Pancreas (tissue), 10 donors: ENCODE measurements at regions not wholly inside any gene's neighbourhood (a gene's known extent, or its start where the extent isn't known, plus 50 kb on each side); places are given as distances from the start of the nearest gene placed in this dataset.

Experiments used
- ATAC-seq, 4 donors: fragments of 200-7000 bp; cut with Tn5 transposase; one replicate each; pipeline versions ENCODE4 v1.8.0 to v1.9.1; 2020; ENCODE audit warnings: mild to moderate bottlenecking in 4 of 4, moderate library complexity in 4 of 4
- DNase-seq, 6 donors: peaks; one replicate each; pipeline ENCODE4 v3.0.0-alpha.2; 2020
- FAIRE-seq: peaks from 2 replicates; lab custom pipeline; 2012; peaks lifted over from hg19 to GRCh38; lab: Jason Lieb, UNC
- H3K27ac ChIP-seq, 4 donors: fragments of 200-600 bp; sonication (generic); 1 replicate in 3 of 4; 2 replicates in 1 of 4; pipeline versions ENCODE4 v1.5.0 to v1.8.0; 2020
- H3K27me3 ChIP-seq, 4 donors: fragments of 200-600 bp; one replicate each; pipeline ENCODE4 v1.8.0; 2021
- H3K36me3 ChIP-seq, 3 donors: fragments of 200-600 bp; sonication (generic) in 1 of 3; one replicate each; pipeline versions ENCODE4 v1.5.0 to v1.8.0; 2020 to 2021
- H3K4me1 ChIP-seq, 3 donors: fragments of 200-600 bp; one replicate each; pipeline ENCODE4 v1.8.0; 2021
- H3K4me3 ChIP-seq, 4 donors: fragments of 200-600 bp; sonication (generic) in 2 of 4; one replicate each; pipeline versions ENCODE4 v1.5.0 to v1.8.0; 2020 to 2021
- H3K9me3 ChIP-seq, 4 donors: fragments of 200-600 bp; one replicate each; pipeline ENCODE4 v1.8.0; 2021
- CTCF ChIP-seq, 4 donors: fragments of 200-600 bp; sonication (generic) in 3 of 4; IDR thresholded peaks; one replicate each; pipeline versions ENCODE4 v1.5.0 to v1.8.0; 2021; ENCODE audit warnings: antibody characterized with exemption in 4 of 4
- WGBS, 2 donors: extraction: QIAGEN DNeasy Blood & Tissue Kit; methylation state at CpG; one replicate each; pipeline ENCODE4 v1.1.7; 2013; 5-methylcytosine and 5-hydroxymethylcytosine counted together
- intact Hi-C, 3 donors: fragments of 100-400 bp; cut with DNase I; formaldehyde crosslinking; loops; one replicate each; pipeline versions ENCODE4 v1.11.1 to v1.14.2; 2022
- donor health status: healthy with polysubstance abuse.
- donor health status: DM: no; HTN: no; CAD: no; lungs with moderate emphysema.
- donor health status: DM: no; HTN: no; CAD: no.
- donor health status: control.
- donor health status: control.
- donor health status: Bipolar disorder and iron deficiency.
- donor health status: DM: yes; HTN: yes; CAD: no.
- donor health status: DM: no; HTN: no; CAD: no.
- donor health status: DM: no; HTN: no; CAD: no.
- donor health status: DM: yes; HTN: yes; CAD: no.

- DNase-seq (no peak), ATAC-seq (no peak), FAIRE-seq (no peak)
- intact Hi-C loops = no loop called here
- Histone ChIP-seq H3K27me3 (no peaks in the 10 kb centered on the region), H3K4me1 (no peaks in the 10 kb centered on the region), H3K4me3 (no peak overlapping the region), H3K36me3 (no peaks in the 10 kb centered on the region), H3K9me3 (no peaks in the 10 kb centered on the region), H3K27ac (no peak overlapping the region)
- WGBS, 2 donors = 46 to 51% methylated on average over 8 of the region's 8 CpGs
- TF ChIP-seq CTCF (IDR thresholded peaks at IDR 0.05) = no peak
Observed at GRCh38 chr3:34020726-34021680, 222.6 kb downstream of the PDCD6IP start.

GRCh38 chr3:34022147-34022546 is 223.7 kb downstream of the PDCD6IP start:
- H3K27me3 ChIP-seq = no peaks in the 10 kb centered on the region
- DNase-seq (no peak), FAIRE-seq (no peak), ATAC-seq (no peak)
- H3K27ac ChIP-seq = no peak overlapping the region
- no peaks in the 10 kb centered on the region for H3K9me3 ChIP-seq
- H3K4me1 ChIP-seq = no peaks in the 10 kb centered on the region
- H3K36me3 ChIP-seq = no peaks in the 10 kb centered on the region
- intact Hi-C loops = no loop called here
- TF ChIP-seq CTCF (IDR thresholded peaks at IDR 0.05) = no peak
- no peak overlapping the region for H3K4me3 ChIP-seq
- 78% methylated on average over 2 of the region's 2 CpGs for WGBS, 2 donors

- H3K9me3 ChIP-seq = no peaks in the 10 kb centered on the region
- no peak overlapping the region for H3K27ac ChIP-seq
- no peak overlapping the region for H3K4me3 ChIP-seq
- ATAC-seq (no peak), FAIRE-seq (no peak), DNase-seq (no peak)
- no peak for TF ChIP-seq CTCF (IDR thresholded peaks at IDR 0.05)
- intact Hi-C loops = no loop called here
- H3K36me3 ChIP-seq = no peaks in the 10 kb centered on the region
- 71 to 77% methylated on average over 3 of the region's 3 CpGs for WGBS, 2 donors
- H3K4me1 ChIP-seq = no peaks in the 10 kb centered on the region
- no peaks in the 10 kb centered on the region for H3K27me3 ChIP-seq
Observed at GRCh38 chr3:34024447-34025240, 226.2 kb downstream of the PDCD6IP start.

- Histone ChIP-seq H3K27ac (no peak overlapping the region), H3K4me3 (no peak overlapping the region), H3K9me3 (no peaks in the 10 kb centered on the region), H3K36me3 (no peaks in the 10 kb centered on the region), H3K27me3 (no peaks in the 10 kb centered on the region), H3K4me1 (no peaks in the 10 kb centered on the region)
- no peak for TF ChIP-seq CTCF (IDR thresholded peaks at IDR 0.05)
- DNase-seq (no peak), ATAC-seq (no peak), FAIRE-seq (no peak)
- WGBS, 2 donors = 42 to 48% methylated on average over 7 of the region's 7 CpGs
- intact Hi-C loops = no loop called here
Observed at GRCh38 chr3:34033839-34034238, 235.4 kb downstream of the PDCD6IP start.
